ENCODE measurements at regions not wholly inside any gene's neighbourhood (a gene's known extent, or its start where the extent isn't known, plus 50 kb on each side); places are given as distances from the start of the nearest gene placed in this dataset.

- H3K23ac ChIP-seq (ENCODE audit: insufficient read length, low read depth, low read length): no peak overlapping the region
- no peak overlapping the region for H3K27ac ChIP-seq (ENCODE audit: insufficient read length, low read depth, low read length)
- H3K14ac ChIP-seq (ENCODE audit: insufficient read depth, low read length): no peak overlapping the region
- TF ChIP-seq CTCF (conservative IDR thresholded peaks at IDR 0.05): no peak
- no peaks in the 10 kb centered on the region for H3K4me1 Mint-ChIP-seq
- H3K27me3 ChIP-seq (ENCODE audit: insufficient read depth, low read length): no peaks in the 10 kb centered on the region
- H2BK20ac ChIP-seq (ENCODE audit: low read depth, low read length, poor library complexity, severe bottlenecking): no peak overlapping the region
- no peak overlapping the region for H2BK12ac ChIP-seq (ENCODE audit: insufficient read length, low read depth, low read length)
- H3K27me3 Mint-ChIP-seq (ENCODE audit: low read depth): no peaks in the 10 kb centered on the region
- H3T11ph ChIP-seq (ENCODE audit: low read length): no peak overlapping the region
- no CpG with 5 or more reads among the region's 3 CpGs for WGBS (ENCODE audit: extremely low coverage, insufficient read length, low lambda C conversion rate)
- H4K8ac ChIP-seq (replicated peaks; ENCODE audit: insufficient read length, low read depth, low read length): no peak overlapping the region
- no peak overlapping the region for H3K4me3 Mint-ChIP-seq
- H2BK120ac ChIP-seq (ENCODE audit: low read depth, low read length, poor library complexity, severe bottlenecking): no peak overlapping the region
- no peak overlapping the region for H2AK5ac ChIP-seq (ENCODE audit: insufficient read length, low read length)
- H3K9me3 ChIP-seq (ENCODE audit: control insufficient read depth, low read depth, low read length): no peaks in the 10 kb centered on the region
- H3K23me2 ChIP-seq (ENCODE audit: insufficient read length, low read depth, low read length, poor library complexity, severe bottlenecking): no peaks in the 10 kb centered on the region
- no peaks in the 10 kb centered on the region for H3K4me1 ChIP-seq (ENCODE audit: insufficient read depth, low read length)
- H3K27ac Mint-ChIP-seq: no peak overlapping the region
- no peak overlapping the region for H4K5ac ChIP-seq (ENCODE audit: insufficient read length, low read depth, low read length)
- H3K4me2 ChIP-seq (ENCODE audit: insufficient read depth, insufficient read length, low read length): no peak overlapping the region
- no peak overlapping the region for H3K56ac ChIP-seq (ENCODE audit: insufficient read length, low read depth, low read length)
- no peak overlapping the region for H3K9ac ChIP-seq (ENCODE audit: extremely low read depth, insufficient read length, low read length)
- no peak overlapping the region for H2AFZ ChIP-seq (ENCODE audit: low read length)
- no peaks in the 10 kb centered on the region for H3K79me2 ChIP-seq (ENCODE audit: insufficient read depth, low read length)
- H3K4ac ChIP-seq (ENCODE audit: low read depth, low read length): no peak overlapping the region
- no peak overlapping the region for H3K18ac ChIP-seq (ENCODE audit: insufficient read length, low read depth, low read length)
- DNase-seq: no peak
- H3K36me3 Mint-ChIP-seq (ENCODE audit: insufficient read depth in 1 of 3, low read depth in 3 of 3): no peaks in the 10 kb centered on the region
- no peaks in the 10 kb centered on the region for H3K9me3 Mint-ChIP-seq
- no peaks in the 10 kb centered on the region for H3K79me1 ChIP-seq (ENCODE audit: insufficient read depth, low read depth, low read length, poor library complexity, severe bottlenecking)
- H2BK15ac ChIP-seq (ENCODE audit: low read depth, low read length): no peak overlapping the region
- no peaks in the 10 kb centered on the region for H4K20me1 ChIP-seq (ENCODE audit: control insufficient read depth, insufficient read depth, insufficient read length)
- H2BK5ac ChIP-seq (ENCODE audit: insufficient read length, low read length): no peak overlapping the region
- no peak overlapping the region for H4K91ac ChIP-seq (ENCODE audit: insufficient read length, low read depth, low read length)
These were observed 71.1 kb downstream of the TRAM1L1 start for GRCh38 chr4:117014236-117014635.
